ENCODE measurements at regions not wholly inside any gene's neighbourhood (a gene's known extent, or its start where the extent isn't known, plus 50 kb on each side); places are given as distances from the start of the nearest gene placed in this dataset.

DNA sequence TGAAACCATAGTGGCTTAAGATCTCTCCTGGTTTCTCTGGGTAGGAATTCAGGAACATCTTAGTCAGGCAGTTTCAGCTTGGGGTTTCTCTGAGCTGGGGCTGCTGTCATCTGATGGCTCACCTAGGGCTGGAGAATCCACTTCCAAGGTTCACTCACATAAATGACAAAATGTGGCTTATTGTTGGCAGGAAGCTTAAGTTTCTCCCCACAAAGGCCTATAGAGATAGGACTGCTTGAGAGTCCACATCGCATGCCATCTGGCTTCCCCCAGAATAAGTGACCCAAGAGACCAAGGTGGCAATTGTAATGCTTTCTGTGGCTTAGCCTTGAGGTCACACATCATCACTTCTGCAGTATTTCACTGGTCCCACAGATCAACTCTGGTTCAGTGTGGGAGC is 131.4 kb downstream of the EDN1 start:
- Histone ChIP-seq H3K79me2 (ENCODE audit: insufficient read depth, low read length) (no peaks in the 10 kb centered on the region), H3K27me3 (ENCODE audit: low read length) (no peaks in the 10 kb centered on the region), H3K27ac (ENCODE audit: low read depth, low read length) (no peak overlapping the region), H4K20me1 (ENCODE audit: low read depth, low read length) (no peaks in the 10 kb centered on the region), H3K36me3 (ENCODE audit: low read length) (no peaks in the 10 kb centered on the region), H3K9me2 (replicated peaks; ENCODE audit: insufficient read depth, low read length) (0 out of 2 replicates have a peak, but pooled peaks cover 4% of the 10 kb centered on the region), H3K9me3 (ENCODE audit: insufficient read depth, low read length) (no peaks in the 10 kb centered on the region), H3F3A (ENCODE audit: insufficient read depth) (no peaks in the 10 kb centered on the region), H2AFZ (ENCODE audit: low read depth, low read length, severe bottlenecking) (no peak overlapping the region), H3K4me3 (ENCODE audit: insufficient read depth, low read length, poor library complexity, severe bottlenecking) (no peak overlapping the region), H3K4me2 (ENCODE audit: low read depth, low read length, poor library complexity, severe bottlenecking) (no peak overlapping the region), H3K9ac (ENCODE audit: low read length) (no peak overlapping the region)
- TF ChIP-seq EZH2phosphoT487 (conservative IDR thresholded peaks at IDR 0.05; ENCODE audit: low read length) (no peak), CTCF (IDR thresholded peaks at IDR 0.05; ENCODE audit: insufficient read depth, low read length, poor library complexity, severe bottlenecking) (no peak)

GRCh38 chr6:12422848-12423247 is 132.7 kb downstream of the EDN1 start:
- no peaks in the 10 kb centered on the region for H3K36me3 ChIP-seq (ENCODE audit: low read length)
- 0 out of 2 replicates have a peak, but pooled peaks cover 4% of the 10 kb centered on the region for H3K9me2 ChIP-seq (replicated peaks; ENCODE audit: insufficient read depth, low read length)
- H2AFZ ChIP-seq (ENCODE audit: low read depth, low read length, severe bottlenecking) = no peak overlapping the region
- TF ChIP-seq CTCF (IDR thresholded peaks at IDR 0.05; ENCODE audit: insufficient read depth, low read length, poor library complexity, severe bottlenecking) = no peak
- no peak for TF ChIP-seq EZH2phosphoT487 (conservative IDR thresholded peaks at IDR 0.05; ENCODE audit: low read length)
- no peaks in the 10 kb centered on the region for H3F3A ChIP-seq (ENCODE audit: insufficient read depth)
- H3K9ac ChIP-seq (ENCODE audit: low read length) = no peak overlapping the region
- H3K4me3 ChIP-seq (ENCODE audit: insufficient read depth, low read length, poor library complexity, severe bottlenecking) = no peak overlapping the region
- no peaks in the 10 kb centered on the region for H3K9me3 ChIP-seq (ENCODE audit: insufficient read depth, low read length)
- no peaks in the 10 kb centered on the region for H3K79me2 ChIP-seq (ENCODE audit: insufficient read depth, low read length)
- no peak overlapping the region for H3K27ac ChIP-seq (ENCODE audit: low read depth, low read length)
- H3K4me2 ChIP-seq (ENCODE audit: low read depth, low read length, poor library complexity, severe bottlenecking) = no peak overlapping the region
- H3K27me3 ChIP-seq (ENCODE audit: low read length) = no peaks in the 10 kb centered on the region
- no peaks in the 10 kb centered on the region for H4K20me1 ChIP-seq (ENCODE audit: low read depth, low read length)

GRCh38 chr6:12423832-12424231 is 133.7 kb downstream of the EDN1 start:
- Histone ChIP-seq H2AFZ (ENCODE audit: low read depth, low read length, severe bottlenecking) (no peak overlapping the region), H3K4me2 (ENCODE audit: low read depth, low read length, poor library complexity, severe bottlenecking) (no peak overlapping the region)

More at GRCh38 chr6:12423832-12424231, 133.7 kb downstream of the EDN1 start:
- H3K4me3 ChIP-seq (ENCODE audit: insufficient read depth, low read length, poor library complexity, severe bottlenecking) = no peak overlapping the region
- no peaks in the 10 kb centered on the region for H3K9me3 ChIP-seq (ENCODE audit: insufficient read depth, low read length)
- no peaks in the 10 kb centered on the region for H4K20me1 ChIP-seq (ENCODE audit: low read depth, low read length)
- TF ChIP-seq CTCF (IDR thresholded peaks at IDR 0.05; ENCODE audit: insufficient read depth, low read length, poor library complexity, severe bottlenecking) (no peak), EZH2phosphoT487 (conservative IDR thresholded peaks at IDR 0.05; ENCODE audit: low read length) (no peak)
- H3F3A ChIP-seq (ENCODE audit: insufficient read depth) = no peaks in the 10 kb centered on the region
- H3K9me2 ChIP-seq (replicated peaks; ENCODE audit: insufficient read depth, low read length) = 0 out of 2 replicates have a peak, but pooled peaks cover 3% of the 10 kb centered on the region
- H3K79me2 ChIP-seq (ENCODE audit: insufficient read depth, low read length) = no peaks in the 10 kb centered on the region
- no peaks in the 10 kb centered on the region for H3K27me3 ChIP-seq (ENCODE audit: low read length)
- H3K9ac ChIP-seq (ENCODE audit: low read length) = no peak overlapping the region
- no peaks in the 10 kb centered on the region for H3K36me3 ChIP-seq (ENCODE audit: low read length)
- H3K27ac ChIP-seq (ENCODE audit: low read depth, low read length) = no peak overlapping the region
